HG02588 (cell line): ENCODE measurements at regions not wholly inside any gene's neighbourhood (a gene's known extent, or its start where the extent isn't known, plus 50 kb on each side); places are given as distances from the start of the nearest gene placed in this dataset.

Experiments used
- ATAC-seq: cut with Tn5 transposase; IDR thresholded peaks from one replicate; pipeline ENCODE4 v1.9.1; 2021; ENCODE audit warnings: mild to moderate bottlenecking, moderate library complexity; ENCODE audit not compliant: unreplicated experiment

DNA sequence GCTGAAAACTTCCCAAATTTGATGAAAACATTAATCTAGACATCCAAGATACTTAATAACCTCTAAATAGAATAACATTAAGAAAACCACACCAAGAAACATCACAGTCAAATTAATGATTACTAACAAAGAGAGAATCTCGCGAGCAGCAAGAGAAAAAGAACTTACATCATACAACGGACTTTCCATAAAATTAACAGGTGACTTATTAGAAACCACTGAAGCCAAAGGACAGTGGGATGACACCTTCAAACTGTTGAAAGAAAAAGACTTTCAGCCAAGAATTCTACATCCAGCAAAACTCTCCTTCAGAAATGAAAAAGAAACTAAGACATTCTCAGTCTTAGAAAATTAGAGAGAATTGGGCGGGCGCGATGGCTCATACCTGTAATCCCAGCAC is 232.0 kb downstream of the SNCA start:
- ATAC-seq: no peak

DNA sequence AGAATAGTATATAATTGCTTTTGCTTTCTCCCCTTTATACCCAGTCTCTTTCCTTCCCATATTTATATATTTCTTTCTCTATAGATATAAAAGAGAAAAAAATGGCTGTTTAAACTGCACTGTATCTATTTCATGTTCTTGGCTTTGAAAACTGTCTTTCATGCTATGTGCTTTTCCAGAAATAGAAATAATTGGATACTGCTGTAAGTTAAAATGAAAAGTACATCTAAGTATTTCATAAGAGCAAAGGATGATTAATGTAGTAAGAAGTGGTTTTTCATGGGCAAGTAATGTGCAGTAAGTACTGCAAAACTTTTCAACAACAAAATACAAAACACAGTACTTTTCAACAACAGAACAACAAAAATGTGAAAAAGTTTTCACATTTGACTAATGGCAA is 237.9 kb downstream of the SNCA start:
- ATAC-seq: no peak

DNA sequence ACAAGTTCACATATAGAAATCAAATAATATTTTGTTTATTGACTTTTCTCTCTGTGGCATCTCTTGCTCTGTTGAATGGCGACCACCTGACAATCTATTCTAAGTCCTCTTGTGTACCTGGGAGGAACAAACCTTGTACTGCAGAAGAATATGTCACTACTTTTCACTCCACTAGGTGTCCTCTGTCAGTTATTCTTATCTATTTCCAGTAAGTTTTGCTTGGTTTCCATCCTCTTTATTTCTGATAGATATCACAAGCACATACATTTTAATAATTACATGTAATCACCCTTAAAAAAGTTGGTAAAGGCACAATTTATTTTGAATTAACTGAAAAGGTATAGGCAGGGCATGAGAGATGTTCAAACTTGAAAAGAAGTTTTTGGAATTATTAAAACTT is 238.4 kb downstream of the SNCA start:
- no peak for ATAC-seq

DNA sequence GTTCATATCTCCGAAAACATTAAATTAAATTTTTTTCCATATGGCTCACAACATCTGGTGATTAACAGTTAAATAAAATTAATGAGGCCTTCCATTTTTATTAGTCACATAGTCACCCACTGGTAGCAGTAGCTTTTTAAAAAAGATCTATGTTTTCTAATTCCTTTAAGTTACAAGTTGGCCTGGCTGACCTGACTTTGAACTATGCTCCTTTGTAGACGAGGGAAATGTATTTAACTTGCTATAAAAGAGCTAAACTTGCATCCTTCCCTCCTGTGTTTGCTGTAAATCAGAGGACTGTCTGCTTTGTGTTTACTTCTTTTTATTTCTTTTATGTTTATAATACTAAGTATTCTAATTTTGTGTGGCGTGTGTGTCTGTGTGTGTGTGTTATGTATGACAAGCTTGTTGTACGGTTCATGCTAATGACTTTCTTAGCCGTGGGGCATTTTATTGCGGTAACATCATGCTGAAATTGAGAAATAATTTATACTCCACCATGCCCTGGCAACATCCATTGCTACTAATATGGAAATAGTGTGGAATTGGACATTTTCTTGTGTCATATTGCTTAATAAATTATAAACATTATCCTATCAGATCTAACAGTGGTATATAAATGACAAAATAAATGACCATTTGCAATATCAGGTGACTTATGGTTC is 241.7 kb downstream of the SNCA start:
- ATAC-seq: no peak

DNA sequence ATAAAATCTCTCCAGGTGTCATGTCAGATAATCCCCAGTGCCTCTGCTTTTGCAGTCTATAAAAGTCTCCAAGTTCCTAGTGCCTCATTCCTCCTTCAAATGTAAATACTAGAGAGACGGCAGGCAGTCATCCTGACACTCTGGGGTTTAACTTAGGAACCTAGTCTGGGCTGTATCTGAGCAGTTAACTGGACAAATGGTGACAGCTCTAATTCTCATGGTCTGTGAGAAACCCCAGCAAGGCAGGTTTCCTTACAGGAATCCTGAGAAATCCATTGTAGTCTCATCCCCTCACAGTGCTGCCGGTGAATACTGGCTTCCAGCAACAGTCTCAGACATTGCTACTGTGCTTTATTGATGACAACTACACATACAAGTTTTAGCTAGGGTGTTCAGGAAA is 246.8 kb downstream of the SNCA start:
- no peak for ATAC-seq

DNA sequence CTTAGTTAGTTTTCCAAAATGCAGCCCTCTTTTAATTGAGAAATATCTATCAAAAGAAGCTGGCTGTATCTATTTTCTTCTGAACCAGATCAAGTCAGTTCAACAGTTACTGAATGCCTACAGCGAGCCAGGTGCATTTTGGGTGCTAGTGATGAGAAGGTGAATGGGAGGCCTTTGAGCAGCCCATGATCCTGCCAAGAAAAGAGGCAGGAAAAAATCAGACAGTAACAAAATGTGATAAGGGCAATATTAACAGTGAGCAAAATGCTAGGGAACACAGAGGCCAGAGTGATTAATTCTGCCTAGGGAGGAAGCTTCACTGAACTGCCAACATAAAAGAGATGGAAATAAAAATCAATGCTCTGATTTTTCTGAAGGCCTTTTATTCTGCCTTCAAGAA is 248.5 kb downstream of the SNCA start:
- ATAC-seq: no peak

DNA sequence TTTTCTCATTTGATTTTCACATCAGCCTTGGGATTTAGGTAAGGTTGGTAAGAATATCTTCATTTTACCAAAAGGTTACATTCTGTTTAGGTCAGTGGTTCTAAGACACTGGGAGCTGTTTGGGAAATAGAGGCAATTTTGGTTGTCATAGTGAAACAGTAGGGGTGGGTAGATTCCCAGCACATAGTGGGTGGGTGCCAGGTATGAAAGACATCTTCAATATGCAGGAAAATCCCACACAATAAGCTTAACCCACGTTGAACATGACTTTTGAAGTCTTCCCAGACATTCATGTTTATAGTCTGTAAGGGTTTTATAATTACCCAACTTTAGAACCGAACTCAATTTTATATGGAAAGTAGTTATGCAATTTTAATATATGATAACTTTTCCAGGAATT is 249.6 kb downstream of the SNCA start:
- no peak for ATAC-seq

DNA sequence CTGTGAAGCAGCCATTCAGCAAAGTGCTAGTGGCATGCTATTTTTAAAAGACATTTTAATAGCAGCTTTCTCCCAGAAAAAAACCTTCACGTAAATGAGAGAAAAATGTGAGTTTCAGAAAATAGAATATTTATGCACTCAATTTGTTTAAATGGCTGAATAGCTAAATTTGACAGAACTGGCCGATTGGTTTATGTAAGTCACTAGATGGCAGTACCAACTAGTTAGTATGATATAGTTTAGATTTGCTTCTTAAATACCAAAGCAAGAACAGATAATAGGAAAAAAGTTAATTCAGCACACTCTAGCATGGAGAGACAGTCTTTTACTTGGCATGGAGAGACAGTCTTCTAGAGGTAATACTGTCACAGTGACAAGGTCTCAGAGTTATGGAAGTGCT is 250.1 kb downstream of the SNCA start:
- ATAC-seq: no peak

DNA sequence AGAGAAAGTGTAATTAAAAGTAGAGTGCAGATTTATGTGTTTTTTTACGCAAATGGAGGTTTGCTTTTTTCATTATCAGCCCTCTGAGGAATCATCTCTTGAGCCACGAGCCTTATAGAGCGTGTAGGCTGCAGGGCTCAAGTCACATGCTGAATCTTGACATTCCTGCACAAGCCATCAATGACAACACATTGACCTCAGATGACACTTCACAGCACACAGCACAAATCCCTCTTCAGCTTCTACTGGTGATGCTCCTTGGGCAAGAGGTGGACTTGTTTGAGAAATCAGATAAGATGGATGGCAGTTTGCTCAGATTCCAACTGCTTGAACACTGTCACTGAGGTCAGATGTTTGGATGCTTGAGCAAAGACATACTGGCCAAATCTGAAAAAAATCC is 250.6 kb downstream of the SNCA start:
- ATAC-seq: no peak

DNA sequence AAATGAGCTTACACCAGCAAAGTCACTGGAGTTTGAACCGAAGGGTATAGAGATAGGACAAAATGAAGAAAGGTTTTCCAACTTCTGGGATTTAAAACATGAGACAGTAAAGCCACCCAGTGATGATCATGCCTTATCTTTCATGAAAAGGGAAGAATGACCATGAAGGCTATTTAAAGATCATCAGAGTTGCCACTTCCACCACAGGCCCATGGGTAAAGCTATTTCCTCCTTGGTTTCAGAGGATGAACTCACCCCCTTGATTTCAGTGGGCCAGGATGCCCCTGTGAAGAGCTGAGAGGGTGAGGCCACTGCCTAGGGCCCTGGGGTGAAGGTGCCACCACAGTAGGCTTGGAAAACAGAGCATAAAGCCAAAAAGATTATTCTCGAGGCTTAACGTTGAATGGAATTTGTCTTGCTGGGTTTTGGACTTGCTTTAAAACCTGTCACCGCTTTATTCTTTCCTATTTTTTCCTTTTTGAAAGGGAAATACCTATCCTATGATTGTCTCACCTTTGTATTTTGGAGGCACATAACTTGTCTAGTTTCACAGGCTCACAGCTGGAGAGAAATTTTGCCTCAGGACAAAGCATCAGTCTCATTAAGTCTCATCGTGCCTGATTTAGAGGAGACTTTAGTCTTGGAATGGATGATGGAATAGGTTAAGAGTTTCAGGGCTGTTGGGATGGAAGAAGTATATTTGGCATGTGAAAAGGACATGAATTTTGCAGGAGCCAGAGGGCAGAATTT is 254.0 kb downstream of the SNCA start:
- no peak for ATAC-seq

DNA sequence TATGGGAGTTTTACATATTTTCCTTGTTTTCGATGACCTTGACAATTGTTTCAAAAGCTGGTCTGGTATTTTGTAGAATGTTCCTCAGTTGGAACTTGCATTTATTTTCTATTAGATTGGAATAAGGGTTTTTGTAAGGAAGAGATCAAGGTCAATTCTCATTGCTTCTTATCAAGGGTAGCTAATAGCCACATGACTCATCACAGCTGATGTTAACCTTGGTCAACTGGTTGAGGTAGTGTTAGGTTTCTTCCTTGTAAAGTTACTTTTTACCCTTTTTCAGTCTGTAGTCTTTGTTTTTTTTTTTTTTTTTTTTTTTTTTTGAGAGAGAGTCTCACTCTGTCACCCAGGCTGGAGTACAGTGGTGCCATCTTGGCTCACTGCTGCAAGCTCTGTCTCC is 257.2 kb downstream of the SNCA start:
- no peak for ATAC-seq

DNA sequence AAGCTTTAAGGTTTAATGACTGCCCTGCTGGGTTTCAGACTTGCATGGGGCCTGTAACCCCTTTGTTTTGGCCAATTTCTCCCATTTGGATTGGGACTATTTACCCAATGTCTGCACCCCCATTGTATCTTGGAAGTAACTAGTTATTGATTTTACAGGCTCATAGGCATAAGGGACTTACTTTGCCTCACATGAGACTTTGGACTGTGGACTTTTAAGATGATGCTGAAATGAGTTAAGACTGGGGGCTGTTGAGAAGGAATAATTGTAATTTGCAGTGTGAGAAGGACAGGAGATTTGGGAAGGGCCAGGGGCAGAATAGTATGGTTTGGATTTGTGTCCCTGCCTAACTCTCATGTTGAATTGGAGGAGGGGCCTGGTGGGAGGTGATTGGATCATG is 260.7 kb downstream of the SNCA start:
- ATAC-seq: no peak

DNA sequence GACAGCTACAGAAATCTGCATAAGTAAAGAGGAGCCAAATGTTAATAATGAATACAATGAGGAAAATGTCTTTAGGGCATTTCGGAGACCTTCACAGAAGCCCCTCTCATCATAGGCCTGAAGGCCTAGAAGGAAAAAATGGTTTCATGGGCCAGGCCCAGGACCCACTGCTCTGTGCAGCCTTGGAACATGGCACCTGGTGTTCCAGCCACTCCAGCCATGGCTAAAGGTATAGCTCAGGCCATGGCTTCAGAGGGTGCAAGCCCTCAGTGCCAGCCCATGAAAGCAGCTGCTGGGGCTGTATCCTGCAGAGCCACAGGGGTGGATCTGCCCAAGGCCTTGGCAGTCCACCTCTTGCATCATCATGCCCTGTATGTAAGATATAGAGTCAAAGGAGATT is 261.1 kb downstream of the SNCA start:
- ATAC-seq: no peak

DNA sequence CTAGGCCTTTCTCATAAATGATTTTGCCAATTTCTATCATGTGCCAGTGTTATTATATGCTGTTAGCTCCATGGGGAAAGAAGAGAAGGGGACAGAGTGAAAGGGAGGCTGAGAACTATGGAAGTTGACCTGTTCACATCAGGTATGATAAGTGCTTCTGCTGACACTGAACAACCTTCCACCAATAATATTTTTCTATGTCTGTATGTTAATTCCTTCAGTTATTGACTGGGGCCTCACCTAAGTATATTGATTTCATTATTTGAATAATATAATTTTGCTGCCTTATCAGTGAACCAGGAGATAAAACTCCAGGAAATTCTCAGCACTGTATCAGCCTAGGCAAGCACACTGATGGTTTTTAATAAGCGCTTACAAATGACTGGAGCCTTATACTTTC is 262.8 kb downstream of the SNCA start:
- no peak for ATAC-seq

DNA sequence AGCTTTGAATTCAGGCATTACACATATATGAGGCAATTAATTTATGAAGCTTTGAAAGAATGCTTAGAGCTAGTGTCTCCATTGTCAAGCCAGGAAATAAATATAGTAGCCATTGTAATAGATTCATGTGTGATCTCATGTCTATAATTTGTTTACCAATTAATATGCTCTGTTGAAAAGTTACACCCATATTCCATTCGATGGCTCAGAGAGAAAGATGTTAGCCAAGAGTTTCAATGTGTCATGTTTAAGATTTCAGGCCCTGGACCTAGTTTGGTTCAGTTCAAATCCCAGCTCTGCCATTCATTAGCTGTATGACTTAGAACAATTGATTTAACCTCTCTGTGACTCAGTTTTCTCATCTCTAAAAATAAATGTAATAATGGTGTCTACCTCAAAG is 263.3 kb downstream of the SNCA start:
- ATAC-seq: no peak

DNA sequence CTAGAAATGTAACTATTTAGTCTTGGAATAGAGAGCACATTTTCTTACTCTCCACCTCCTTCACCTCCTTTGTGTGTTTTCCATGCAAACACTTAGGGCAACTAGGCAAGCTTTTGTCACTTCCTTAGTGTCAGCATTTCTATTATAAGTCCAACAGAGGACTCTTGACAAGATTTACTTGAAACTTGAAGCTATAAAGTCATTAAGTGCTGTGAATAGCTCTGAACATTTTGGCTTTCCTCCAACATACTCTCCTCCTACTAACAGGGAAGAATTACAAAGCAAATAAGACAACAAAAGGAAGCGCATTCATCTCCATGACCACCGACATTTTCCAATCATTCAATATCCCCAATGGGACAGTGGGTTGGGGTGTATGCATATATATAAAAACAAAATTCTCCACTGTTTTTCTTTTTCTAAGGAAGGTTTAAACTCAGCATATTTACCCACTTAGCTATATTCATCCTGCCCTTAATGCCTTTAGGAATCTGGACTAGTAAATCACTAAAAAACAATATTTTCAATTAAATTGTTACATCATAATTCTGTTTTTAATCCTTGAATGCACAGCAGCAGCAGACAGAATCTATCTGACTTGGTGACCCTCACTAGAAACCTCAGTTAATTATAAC is 264.6 kb downstream of the SNCA start:
- no peak for ATAC-seq

DNA sequence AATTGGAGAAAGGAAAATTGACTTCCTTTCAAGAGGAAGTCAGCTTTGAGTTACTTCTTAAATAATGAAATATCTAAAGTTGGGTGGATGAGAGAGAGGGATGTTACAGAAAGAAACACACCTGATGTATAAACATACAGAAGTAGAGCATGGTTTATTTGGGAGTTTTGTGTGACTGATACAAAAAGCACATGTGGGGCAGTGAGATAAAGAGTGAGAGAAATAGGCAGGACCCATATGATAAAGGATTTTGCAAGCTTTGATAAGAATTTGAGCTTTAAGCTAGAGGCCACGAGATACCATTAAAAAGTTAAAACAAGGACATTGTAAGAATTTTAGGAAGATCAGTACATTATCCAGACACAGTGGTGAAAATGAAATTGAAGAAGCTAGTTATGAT is 263.3 kb upstream of the GPRIN3 start:
- ATAC-seq: no peak

DNA sequence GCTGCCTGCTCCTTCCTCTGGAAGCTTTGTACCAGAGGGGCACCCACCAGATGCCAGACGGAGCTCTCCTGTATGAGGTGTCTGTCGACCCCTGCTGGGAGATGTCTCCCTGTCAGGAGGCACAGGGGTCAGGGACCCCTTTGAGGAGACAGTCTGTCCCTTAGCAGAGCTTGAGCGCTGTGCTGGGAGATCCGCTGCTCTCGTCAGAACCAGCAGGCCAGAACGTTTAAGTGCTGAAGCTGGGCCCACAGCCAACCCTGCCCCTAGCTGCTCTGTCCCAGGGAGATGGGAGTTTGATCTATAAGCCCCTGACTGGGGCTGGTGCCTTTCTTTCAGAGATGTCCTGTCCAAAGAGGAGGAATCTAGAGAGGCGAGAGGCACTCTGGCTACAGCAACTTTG is 260.3 kb upstream of the GPRIN3 start:
- no peak for ATAC-seq

DNA sequence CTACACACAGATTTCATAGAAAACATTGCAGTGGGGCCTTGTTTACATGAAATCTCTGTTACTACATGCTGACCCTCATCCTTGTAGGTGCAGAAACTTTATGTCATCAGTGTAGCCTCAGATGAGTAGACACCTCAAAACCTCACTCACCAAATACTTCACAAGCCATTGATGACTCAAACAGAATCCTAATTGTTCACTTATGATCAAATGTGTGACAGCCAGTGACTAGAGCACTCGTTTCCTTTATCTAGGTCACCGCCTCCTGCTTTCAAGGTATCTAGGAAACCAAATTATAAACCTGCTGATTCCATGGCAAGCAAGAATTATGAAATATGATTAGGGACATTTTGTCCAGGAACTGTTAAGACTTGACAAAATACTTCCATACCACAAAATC is 255.8 kb upstream of the GPRIN3 start:
- ATAC-seq: peak; percentile 44

DNA sequence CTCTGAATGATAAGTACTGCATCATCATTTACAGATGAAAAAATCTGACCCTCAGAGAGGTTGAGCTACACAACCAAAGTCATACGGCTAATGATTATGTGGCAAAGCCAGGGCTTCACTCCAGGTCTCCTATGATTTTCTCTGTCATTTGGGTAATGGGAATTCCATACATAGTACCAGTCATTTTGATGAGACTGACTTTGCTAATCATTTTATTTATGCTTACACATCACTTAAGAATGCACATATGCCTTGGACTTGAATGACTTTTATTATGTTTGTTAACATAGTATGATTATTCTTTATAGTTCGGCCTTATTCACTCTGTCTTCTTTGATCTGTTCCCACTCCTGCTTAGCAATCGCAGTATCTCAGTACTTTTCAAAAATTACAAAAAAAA is 255.1 kb upstream of the GPRIN3 start:
- no peak for ATAC-seq

DNA sequence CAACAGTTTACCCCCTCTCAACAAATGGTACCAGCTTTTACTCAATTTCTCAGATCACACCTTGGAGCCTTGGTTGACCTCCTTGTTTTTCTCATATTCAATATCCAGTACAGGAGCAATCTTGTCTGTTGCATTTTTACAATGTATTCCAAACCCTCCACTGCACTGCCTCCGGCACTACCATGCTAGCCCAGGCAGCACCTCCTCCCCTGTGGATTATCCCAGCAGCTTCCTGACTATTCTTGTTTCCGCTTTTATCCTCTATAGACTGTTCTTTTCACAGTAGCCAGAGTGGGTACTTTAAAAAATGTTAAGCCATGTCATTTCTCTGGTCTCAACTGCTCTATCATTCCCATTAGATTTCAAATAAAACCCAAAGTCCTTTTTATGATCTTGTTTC is 253.4 kb upstream of the GPRIN3 start:
- ATAC-seq: no peak

DNA sequence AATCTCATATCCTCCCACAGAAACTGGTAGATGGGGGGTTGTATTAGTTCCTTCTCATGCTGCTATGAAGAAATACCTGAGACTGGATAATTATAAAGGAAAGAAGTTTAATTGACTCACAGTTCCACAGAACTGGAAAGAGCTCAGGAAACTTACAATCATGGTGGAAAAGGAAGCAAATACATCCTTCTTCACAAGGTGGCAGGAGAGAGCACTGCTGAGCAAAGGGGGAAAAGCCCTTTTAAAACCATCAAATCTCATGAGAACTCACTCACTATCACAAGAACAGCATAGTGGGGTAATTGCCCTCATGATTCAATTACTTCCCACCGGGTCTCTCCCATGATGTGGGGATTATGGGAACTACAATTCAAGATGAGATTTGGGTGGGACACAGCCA is 250.5 kb upstream of the GPRIN3 start:
- no peak for ATAC-seq
